ENCODE measurements at regions not wholly inside any gene's neighbourhood (a gene's known extent, or its start where the extent isn't known, plus 50 kb on each side); places are given as distances from the start of the nearest gene placed in this dataset.

- TF ChIP-seq CTCF (IDR thresholded peaks at IDR 0.05) (no peak), POLR2A (IDR thresholded peaks at IDR 0.05) (no peak)
Measured at GRCh38 chr13:87783366-87783765, 112.2 kb downstream of the SLITRK5 start.

Measured in thyroid gland (tissue), 4 donors.